ENCODE measurements at regions not wholly inside any gene's neighbourhood (a gene's known extent, or its start where the extent isn't known, plus 50 kb on each side); places are given as distances from the start of the nearest gene placed in this dataset.
"Not testable (repeated sequence)": the region's sequence is repeated elsewhere in the genome, so short reads cannot be mapped to it uniquely, and the experiment has no call there.

- TF ChIP-seq CTCF, POLR2A (IDR thresholded peaks at IDR 0.05): not testable (repeated sequence)
Observed at GRCh38 chr15:22191818-22192217, 111.5 kb downstream of the OR4M2 start.

All from testis (tissue), 2 donors.